HG02798 (cell line): ENCODE measurements at regions not wholly inside any gene's neighbourhood (a gene's known extent, or its start where the extent isn't known, plus 50 kb on each side); places are given as distances from the start of the nearest gene placed in this dataset.
"Not testable (repeated sequence)": the region's sequence is repeated elsewhere in the genome, so short reads cannot be mapped to it uniquely, and the experiment has no call there.

Experiments
- ATAC-seq: cut with Tn5 transposase; IDR thresholded peaks from one replicate; pipeline ENCODE4 v1.9.1; 2021; ENCODE audit warnings: mild to moderate bottlenecking; ENCODE audit not compliant: unreplicated experiment, poor library complexity

DNA sequence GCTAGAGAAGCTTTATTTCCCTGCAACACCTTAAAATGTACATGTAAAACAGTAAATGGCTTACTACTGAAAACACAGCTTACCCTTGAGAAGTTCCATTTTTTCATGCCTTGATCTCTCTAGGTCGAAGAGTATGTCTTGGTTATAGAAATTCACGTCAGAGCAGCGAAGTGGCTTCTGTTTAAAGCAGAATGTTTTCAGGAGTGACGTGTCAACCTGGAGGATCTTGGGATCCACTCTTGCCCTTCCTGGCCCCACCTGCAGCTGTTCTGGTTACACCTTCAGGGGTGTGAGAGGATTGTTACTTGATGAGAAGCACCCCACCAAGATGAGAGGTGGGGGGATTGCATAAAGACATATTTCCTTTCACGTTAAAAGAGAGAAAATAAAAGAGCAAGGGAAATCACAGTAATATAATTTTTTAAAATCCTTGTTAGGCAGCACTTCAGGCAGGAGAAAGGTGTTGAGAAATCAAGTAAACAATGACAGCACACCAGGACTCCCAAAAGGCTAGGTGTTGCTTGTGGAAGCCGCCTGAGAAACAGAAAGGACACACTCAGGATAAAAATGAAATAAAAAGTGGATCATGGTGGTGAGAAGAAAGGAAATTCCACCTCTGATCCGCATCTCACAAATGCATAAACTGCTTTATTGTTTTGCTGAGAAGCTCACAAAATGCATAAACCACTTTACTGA, 149.7 kb downstream of the UNC5CL start:
- no peak for ATAC-seq

GRCh38 chr6:40888456-40888990, 150.5 kb downstream of the UNC5CL start:
- ATAC-seq = no peak

- no peak for ATAC-seq
Observed at GRCh38 chr6:40887792-40888340, 151.2 kb downstream of the UNC5CL start.

DNA sequence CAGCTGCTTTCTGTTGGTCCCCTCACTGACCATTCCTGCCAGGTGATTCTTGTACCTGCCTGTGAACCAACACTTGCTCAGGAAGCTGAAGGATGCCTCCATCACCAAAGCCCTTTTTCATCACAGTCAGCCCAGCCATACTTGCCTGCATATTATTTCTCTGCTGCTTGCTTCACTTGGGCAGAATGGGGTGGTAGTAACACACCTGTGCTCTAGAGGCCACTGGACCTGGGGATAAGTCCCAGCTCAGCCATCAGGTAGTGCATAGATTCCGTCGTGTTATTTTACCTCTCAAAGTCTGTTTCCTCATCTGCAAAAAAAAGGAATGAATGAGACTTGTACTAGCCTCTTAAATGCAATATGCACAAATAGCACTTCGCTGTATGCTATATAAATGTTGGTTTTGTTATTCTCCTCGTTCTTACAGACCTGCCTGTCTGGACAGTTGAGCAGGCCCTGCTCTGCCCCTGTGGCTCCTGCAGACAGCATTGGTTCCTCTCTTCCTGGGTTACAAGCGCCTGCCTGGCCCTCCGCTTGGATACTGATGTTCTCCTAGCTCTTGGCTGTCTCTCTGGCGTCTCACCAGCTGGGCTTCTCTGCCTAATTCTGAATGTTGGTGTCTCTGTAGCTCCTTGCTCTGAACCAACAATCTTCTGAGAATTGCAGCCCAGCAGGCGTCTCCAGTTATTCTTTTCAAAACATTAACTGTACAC, 151.8 kb downstream of the UNC5CL start:
- no peak for ATAC-seq

DNA sequence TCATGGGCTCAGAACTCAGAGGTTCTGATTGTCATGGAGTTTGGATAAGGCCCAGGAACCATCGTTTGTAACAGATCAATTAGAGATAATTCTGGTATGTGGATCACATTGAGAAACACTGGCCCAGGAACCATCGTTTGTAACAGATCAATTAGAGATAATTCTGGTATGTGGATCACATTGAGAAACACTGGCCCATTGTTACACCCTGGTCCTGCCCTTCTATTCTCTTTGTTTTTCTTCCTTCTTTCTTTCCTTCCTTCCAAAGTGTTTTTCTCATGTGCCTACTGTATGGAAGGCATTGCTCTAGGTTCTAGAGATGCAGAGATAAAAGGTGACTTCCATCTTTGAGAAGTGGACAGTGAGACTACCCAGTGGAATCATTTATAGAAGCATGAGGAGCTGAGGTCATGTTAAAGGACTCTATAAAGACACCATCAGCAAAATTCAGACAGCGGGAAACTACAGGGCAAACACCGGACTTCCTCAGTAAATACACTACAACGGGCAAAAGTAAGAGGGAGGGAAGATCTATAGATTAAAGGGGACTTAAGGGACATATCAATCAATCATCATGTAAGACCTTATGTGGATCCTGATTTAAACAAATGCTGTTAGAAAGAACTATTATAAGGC, 153.8 kb downstream of the UNC5CL start:
- no peak for ATAC-seq

- no peak for ATAC-seq
Observed at GRCh38 chr6:40882323-40882997, 156.6 kb downstream of the UNC5CL start.

GRCh38 chr6:40881501-40881900, 157.5 kb downstream of the UNC5CL start:
- no peak for ATAC-seq

DNA sequence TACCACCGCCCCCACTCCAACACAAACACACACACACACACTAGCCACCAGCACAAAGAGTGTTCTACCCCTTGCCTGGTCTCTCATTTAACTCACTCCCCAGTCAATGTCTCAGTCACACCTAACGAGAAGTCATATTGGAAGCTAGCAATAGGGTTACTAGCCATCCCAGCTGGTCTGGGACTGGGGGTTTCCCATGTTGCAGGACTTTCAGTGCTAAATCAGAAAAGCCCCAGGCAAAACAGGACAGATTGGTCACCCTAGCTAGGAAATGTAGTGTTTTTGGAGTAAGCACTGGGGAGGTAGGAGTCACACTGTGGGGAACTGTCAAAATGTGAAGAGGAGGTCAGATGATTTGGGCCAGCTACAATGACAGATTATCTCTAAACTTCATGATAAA, 158.1 kb downstream of the UNC5CL start:
- no peak for ATAC-seq

GRCh38 chr6:40879169-40879568, 159.9 kb downstream of the UNC5CL start:
- no peak for ATAC-seq

DNA sequence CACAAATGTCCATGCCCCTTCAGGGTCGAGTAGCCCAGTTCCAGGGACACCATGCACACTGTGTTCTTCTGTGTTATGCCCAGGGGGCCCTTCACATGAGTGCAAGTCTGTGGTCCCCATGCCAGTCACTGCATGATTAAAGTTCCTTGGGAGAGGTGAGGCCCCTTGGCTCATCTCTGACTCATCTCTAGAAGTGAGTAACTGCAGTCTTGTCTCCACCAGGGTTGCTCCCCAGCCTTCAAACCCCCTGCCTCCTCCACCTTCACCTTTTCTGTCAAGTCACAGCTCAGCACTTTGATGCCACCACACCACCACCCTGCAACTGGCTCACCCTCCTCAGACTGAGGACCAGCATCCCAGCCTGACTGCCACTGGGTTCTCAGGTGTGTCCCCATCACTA, 161.7 kb downstream of the UNC5CL start:
- ATAC-seq = no peak

GRCh38 chr6:40876336-40876735, 162.7 kb downstream of the UNC5CL start:
- no peak for ATAC-seq

GRCh38 chr6:40874495-40874894, 164.5 kb downstream of the UNC5CL start:
- no peak for ATAC-seq

DNA sequence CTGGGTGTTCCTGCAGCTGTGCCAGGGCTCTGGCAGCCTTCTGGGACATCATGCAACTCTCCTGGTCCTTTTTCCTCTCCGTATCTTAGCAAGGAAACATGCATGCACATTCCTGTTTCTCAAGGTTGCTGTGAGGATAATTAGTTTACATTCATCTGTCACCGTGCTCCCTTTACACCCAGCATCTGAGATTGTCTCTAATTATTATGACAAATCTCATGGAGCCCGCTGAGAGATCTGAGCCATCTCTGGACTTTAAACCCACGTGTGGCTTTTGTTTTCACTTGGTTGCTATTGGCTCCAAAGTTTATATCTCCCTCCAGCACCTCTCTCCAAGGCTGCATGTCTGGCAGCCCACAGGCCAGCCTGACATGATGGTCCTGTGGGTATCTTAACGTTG, 167.6 kb downstream of the UNC5CL start:
- ATAC-seq = no peak

DNA sequence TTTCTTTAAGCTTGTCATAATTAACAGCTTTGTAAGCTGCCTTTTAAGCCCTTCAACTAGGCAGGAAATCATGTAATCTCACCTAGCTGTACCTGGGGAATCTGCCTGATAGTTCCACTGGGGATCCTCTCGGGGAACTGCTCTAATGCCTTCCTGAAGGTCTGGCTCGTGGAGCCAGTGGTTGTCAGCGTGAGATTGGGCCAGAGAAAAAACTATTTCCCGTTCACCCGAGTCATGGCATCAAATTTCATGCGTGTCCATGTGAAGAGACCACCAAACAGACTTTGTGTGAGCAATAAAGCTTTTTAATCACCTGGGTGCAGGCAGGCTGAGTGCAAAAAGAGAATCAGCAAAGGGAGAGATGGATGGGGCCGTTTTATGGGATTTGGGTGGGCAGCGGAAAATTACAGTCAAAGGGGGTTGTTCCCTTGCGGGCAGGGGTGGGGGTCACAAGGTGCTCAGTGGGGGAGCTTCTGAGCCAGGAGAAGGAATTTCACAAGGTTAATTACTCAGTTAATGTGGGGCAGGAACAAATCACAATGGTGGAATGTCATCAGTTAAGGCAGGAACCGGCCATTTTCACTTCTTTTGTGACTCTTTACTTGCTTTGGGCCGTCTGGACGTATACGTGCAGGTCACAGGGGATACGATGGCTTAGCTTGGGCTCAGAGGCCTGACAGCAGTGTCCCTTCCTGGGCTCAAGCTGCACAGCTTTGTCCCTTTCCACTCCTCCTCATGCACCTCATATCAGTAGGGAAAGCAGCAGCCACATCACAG, 170.7 kb downstream of the UNC5CL start:
- ATAC-seq = not testable (repeated sequence)

GRCh38 chr6:40867527-40867926, 171.5 kb downstream of the UNC5CL start:
- not testable (repeated sequence) for ATAC-seq

GRCh38 chr6:40865259-40865658, 173.8 kb downstream of the UNC5CL start:
- not testable (repeated sequence) for ATAC-seq

GRCh38 chr6:40860443-40860842, 178.6 kb downstream of the UNC5CL start:
- no peak for ATAC-seq

DNA sequence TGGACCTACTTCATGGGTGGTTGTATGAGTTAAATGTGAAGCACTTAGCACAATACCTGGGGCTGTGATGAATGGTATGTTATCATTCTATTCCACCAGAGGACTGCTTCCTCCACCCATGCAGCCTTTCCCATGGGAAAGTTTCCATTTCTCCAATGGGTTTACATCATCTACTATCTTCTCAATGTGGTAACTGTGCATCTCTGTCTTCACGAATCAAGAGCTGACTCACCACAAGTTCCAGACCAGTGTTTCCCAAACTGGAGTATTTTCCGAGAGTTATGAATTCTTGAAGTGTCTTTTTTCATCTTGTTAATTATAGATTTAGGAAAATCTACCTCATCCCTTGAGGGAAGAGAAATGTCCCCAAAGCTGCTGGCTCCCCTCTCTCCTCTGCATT, 182.8 kb downstream of the UNC5CL start:
- no peak for ATAC-seq

DNA sequence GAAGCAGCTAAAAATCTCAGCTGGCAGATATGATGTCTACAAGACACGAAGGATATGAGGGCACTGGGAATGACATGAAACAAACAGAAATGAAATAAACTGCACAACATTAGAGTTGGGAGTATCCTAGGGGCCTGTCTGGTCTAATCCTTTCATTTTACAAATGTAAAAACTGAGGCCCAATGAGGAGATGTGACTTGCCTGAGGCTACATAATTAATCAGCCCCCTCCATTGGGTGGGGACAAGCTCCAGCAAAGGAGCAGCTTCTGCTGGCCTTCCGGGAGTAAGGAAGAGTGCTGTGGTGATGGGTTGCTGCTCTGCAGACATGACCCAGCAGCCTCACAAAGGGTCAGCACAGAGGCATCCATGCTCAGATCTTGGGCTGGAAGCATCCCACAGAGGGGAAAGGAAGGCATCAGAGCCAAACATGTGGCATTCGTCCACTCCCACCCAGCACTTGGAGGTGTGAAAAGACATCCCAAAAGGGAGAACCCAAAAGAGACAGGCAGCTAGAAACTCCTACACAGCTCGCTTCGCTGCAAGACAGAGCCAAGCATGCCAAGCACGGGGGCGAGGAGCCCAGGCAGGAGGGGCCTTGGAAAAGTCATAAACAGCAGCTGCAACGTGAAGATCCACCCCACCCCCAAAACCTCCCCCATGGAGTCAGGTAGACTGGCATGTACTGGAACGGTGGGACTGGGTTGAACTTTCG, 183.7 kb downstream of the UNC5CL start:
- ATAC-seq = no peak
